NCI-H446 (cell line): ENCODE measurements at regions not wholly inside any gene's neighbourhood (a gene's known extent, or its start where the extent isn't known, plus 50 kb on each side); places are given as distances from the start of the nearest gene placed in this dataset.

ENCODE experiments used
- DNase-seq, 2 experiments: peaks; one replicate each; lab custom pipeline; 2025; lab: John Stamatoyannopoulos, UW

GRCh38 chr21:38930853-38931252 is 125.1 kb downstream of the ETS2 start:
- no peak for DNase-seq

DNA sequence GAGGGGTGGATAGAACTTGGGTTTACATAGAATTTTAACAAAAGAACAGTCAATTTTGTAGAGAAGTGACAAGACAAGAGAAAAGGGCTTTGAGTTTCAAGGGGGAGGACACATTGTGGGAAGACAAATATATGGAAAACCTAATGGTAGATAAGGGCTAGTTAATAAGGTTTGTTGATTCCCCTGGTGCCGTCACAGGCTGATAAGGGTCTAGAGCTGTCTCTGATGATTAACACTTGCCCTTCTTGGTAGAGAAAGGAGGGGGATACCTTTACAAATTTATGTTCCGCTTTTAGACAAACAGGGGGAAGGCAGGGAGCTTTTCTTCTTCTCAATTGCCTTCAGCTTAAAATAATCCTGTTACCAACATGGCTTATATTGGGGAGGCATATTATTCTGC is 124.3 kb downstream of the ETS2 start:
- DNase-seq, result no peak

DNA sequence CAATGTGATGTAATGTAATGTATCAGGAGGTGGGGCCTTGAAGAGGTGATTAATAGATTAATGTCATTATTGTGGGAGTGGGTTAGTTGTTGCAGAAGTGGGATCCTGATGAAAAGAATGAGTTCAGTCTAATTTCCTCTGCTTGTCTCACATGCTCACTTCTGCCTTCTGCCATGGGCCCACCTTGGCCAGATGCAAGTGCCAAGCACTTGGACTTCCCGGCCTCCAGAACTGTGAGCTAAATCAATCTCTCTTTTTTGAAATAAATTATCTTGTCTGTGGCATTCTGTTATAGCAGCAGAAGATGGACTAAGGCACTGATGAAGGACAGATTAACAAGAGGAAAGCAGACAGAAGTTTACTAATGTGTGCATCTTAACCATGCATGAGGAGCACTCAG is 123.9 kb downstream of the ETS2 start:
- no peak for DNase-seq

DNA sequence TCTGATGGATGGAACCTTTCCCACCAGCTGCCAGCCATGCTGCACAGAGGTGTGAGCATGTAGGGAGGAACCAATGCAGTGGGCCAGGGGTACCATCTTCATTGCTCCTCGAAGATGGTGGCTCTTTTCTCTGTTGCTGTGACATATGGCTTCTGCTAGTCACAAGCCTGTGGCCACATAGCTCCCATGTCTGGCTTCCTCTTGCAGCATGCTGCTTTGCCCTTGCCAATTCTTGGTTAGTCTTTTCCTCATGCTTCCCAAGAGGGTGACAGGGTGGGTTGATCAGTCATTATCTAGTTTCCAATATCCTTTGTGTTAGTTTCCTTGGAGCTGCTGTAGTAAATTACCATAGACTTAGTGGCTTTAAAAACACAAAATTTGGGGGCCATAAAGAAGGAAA is 123.4 kb downstream of the ETS2 start:
- DNase-seq, result no peak

DNA sequence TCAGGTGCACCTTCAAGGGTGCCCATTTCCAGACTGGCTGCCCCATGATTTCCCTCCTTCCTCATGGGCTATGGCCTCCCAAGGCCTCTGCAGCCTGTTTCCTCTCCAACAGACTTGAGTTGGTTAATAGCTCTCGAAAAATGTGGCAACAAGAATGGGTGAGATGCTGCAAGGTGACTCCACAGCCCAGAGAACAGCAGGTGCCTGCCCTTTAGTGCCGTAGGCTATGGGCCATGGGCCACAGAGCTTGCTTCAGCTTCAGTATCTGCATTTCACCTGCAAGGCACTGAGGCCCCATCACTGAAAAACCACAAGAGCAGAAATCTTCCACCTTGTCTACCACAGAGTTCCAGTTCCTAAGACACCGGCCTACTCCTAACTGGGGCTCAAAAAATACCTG is 122.0 kb downstream of the ETS2 start:
- no peak for DNase-seq

GRCh38 chr21:38925923-38926322 is 120.2 kb downstream of the ETS2 start:
- DNase-seq, result no peak

- DNase-seq, result no peak
These were observed 119.7 kb downstream of the ETS2 start for GRCh38 chr21:38925478-38925877.

GRCh38 chr21:38924954-38925353 is 119.2 kb downstream of the ETS2 start:
- no peak for DNase-seq

DNA sequence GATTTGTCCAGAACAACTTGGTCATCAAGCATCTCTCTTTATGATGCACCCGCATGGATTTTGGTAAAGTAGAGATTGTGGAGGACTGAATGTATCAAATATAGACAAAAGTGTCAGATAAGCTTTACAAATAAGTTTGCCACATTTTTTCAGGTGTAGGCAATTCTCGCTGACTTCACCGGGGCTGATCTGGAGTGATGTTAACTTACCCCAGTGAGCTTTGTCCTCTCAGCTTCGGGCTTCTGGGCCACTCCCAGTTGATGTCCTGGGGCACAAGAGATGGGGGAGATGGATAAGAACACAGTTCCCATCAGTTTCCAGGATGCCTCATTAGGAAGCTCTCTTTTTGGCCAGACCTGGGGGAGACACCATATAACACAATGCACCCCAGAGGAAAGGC is 117.7 kb downstream of the ETS2 start:
- no peak for DNase-seq

GRCh38 chr21:38922474-38923235 is 116.9 kb downstream of the ETS2 start:
- no peak for DNase-seq

GRCh38 chr21:38921511-38922251 is 116.0 kb downstream of the ETS2 start:
- no peak for DNase-seq

DNA sequence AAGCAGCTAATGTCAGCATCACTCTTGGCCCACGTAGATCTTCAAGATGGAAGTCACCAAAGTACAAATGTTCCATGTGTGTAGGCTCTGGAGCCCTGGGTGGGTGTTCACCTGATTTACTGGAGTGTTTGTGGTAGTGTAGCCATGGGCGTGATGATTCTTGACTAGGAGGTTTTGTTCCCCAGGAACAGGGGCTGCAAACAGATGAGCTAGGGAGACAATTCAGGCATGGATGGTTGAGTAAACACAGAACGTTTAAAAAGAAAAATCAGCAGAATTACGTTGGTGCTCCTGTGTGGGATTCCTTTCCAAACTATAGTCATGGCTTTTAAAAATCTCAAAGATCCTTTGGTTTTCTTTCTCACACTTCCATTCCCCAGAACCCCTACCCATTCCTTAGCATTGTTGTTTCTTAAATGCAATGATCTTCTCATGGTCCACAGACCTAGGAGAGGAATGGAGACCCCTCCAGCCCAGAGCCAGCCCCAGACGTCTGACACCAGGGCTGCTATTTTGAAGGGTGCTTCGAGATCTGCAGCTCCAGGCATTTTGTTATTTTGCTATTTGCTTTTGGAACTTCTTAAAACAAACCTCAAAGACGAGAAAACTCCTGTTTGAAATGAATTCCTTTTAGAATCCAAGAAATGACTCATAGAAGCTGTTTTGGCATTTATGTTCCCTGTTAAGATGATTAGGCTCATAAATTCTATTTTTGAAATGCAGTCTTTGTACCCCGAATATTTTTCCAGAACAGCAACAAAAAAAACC is 115.1 kb downstream of the ETS2 start:
- no peak for DNase-seq

DNA sequence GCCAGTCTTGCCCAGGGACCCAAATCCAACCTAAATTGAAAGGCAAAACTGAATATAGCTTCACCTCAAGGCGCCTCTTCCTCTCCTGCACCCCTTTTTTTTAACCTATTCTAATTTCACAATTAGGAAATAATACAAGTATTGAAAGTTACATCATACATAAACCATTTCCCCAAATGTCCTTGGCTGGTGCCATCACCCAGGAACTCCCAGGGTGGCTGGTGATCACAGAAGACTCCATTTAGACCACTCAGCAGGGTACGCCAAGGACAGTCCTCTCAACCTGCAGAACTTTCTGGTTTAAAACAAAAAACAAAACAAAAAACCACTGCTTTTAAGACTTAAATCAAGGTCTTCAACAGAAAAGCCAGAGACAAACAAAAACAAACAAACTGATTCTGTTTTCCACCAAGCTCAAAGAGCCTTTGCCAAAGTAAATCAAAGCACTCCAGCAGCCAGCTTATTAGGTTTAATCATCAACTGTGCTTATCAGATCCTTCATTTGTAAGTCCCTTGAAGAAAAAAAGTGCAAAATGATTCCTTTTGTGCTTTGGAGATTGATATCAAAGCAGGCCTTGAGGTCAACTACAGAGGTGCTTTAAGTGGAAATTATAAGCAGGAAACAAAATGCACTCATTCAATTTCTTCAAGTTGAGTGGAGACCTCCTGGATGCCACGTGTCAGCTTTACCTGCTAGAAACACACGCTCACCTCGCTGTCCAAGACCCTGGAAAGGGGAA is 113.0 kb downstream of the ETS2 start:
- DNase-seq, result no peak

DNA sequence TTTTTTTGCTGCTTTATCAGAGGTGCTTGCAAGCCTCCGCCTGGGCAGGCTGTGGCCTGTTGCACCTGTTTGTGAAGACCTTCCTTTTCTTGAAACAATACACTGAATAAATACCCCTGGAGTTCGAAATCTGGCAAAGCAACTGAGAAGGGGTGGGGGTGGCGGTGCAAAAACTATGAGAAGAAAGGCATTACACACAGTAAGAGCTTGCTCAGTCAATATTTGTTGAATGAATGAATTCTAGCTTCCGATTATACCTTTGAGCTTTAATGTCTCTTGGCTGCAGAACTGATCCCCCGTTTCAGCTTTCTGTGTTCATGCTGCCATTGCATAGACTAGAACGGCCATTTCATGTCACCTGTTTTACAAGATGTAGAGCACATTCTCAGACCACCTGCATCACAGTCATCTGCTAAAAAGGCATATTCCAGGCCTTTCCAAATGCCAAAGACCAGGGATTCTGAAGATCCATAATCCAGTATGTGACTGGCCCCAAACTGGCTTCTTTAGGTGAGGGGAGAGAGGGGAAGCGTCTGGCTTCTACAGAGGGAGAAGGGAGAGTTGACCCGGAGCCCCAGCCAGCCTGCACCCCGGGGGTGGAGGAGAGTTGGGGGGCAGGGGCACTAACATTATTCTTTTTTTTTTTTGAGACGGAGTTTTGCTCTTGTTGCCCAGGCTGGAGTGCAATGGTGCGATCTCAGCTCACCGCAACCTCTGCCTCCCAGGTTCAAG is 111.5 kb downstream of the ETS2 start:
- no peak for DNase-seq

DNA sequence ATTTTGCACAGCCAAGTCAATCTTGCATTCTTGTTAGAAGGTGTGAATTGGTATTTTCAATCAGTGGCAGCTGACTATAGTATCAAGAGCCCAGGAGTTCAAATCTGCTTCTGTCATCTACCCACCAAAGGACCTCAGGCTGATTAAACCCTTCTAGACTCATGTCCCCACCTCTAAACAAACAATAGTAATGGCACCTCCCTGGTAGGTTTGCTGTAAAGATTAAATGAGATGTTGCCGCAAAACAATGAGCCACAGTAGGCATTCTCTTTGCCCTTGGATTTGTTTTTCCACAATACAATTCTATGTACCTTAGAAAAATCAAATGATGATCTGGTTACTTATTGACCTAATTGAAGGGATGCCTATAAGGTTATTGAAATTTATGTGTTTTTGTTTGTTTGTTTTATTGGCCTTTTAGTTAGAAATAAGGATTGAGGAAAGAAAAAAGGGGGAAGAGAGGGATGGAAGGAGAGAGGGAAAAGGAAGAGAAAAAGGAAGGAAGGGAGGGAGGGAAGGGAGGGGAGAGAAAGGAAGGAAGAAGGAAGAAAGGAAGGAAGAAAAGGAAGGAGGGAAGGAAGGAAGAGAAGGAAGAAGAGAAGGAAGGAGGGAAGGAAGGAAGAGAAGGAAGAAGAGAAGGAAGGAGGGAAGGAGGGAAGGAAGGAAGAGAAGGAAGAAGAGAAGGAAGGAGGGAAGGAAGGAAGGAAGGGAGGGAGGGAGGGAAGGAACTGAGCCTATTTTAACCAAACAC is 110.7 kb downstream of the ETS2 start:
- DNase-seq, result no peak

GRCh38 chr21:38915546-38915945 is 109.8 kb downstream of the ETS2 start:
- no peak for DNase-seq

GRCh38 chr21:38914528-38915293 is 109.0 kb downstream of the ETS2 start:
- DNase-seq, result no peak

DNA sequence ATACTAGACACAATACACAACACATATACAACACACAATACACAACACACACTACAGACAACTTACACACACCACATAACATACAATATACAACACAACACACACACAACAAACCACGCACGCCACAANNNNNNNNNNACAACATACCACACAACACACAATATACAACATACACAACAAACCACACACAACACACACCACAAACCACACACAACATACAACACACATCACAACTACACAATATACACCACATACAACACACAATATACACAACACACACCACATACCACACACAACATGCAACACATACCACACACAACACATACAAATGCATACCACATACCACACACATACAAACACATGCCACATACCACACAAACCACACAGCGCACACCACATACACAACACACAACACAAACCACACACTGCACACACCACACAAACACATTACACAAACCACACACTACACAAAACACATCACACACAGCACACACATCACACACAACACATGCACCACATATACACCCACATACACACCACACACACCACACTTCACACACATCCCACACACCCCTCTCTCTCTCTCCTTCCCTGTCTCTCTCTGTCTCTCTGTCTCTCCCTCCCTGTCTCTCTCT is 108.3 kb downstream of the ETS2 start:
- no peak for DNase-seq

GRCh38 chr21:38913120-38913892 is 107.6 kb downstream of the ETS2 start:
- DNase-seq, result no peak
